GM10266 (cell line): ENCODE measurements at regions not wholly inside any gene's neighbourhood (a gene's known extent, or its start where the extent isn't known, plus 50 kb on each side); places are given as distances from the start of the nearest gene placed in this dataset.

ENCODE experiments used
- DNase-seq: peaks from one replicate; pipeline ENCODE4 v3.0.0; 2012; ENCODE audit errors: extremely low spot score
- TF ChIP-seq, protein P1 (sequence below): IDR thresholded peaks from 2 replicates; pipeline ENCODE4 v1.5.1; 2012; ENCODE audit warnings: mild to moderate bottlenecking, low read depth; ENCODE audit not compliant: control insufficient read depth, insufficient read depth; ENCODE audit errors: missing control alignments

DNA sequence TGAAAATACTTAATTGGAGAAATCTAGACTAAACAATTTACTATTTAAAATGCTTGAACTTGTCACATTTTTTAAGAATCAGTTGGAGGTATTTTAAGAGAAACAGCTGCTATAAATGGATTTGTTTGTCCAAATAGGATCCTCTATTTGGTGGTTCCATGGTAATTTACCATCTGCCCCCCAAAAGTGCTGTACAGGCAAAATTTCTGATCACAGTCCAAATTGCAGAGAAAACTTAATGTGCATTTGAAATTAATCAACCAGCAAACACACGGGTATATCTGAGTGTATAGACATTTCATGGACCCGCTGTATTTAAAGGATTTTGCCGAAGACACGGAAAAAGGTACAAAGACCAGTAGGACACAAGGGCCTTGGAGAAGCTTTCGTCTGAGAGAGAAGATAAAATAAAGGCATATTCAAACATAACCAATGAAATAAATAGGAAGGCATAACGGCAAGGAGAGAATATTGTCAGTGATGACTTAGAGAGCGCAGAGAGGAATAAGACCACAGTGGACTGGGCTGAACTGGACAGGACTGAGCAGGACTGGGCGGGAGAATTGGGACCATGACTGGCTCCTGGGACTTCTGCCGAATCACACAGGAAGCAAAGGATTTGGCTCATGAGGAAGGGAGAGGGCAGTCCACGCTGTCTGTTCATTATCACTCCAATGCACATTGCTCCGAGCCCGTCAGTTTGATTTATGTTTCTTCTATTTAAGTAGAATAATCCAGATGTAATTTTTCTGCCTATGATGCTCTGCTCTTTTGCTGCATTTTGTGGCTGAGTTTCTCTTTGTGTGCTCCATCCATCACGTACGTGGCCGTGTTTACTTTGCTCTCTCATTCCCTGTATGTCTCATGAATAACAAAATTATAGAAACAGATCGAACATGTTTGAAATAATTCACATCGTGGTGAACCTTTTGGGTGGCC lies 112.8 kb downstream of the PRLHR start:
- TF ChIP-seq, protein P1, sequence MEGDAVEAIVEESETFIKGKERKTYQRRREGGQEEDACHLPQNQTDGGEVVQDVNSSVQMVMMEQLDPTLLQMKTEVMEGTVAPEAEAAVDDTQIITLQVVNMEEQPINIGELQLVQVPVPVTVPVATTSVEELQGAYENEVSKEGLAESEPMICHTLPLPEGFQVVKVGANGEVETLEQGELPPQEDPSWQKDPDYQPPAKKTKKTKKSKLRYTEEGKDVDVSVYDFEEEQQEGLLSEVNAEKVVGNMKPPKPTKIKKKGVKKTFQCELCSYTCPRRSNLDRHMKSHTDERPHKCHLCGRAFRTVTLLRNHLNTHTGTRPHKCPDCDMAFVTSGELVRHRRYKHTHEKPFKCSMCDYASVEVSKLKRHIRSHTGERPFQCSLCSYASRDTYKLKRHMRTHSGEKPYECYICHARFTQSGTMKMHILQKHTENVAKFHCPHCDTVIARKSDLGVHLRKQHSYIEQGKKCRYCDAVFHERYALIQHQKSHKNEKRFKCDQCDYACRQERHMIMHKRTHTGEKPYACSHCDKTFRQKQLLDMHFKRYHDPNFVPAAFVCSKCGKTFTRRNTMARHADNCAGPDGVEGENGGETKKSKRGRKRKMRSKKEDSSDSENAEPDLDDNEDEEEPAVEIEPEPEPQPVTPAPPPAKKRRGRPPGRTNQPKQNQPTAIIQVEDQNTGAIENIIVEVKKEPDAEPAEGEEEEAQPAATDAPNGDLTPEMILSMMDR = no peak
- DNase-seq = no peak

DNA sequence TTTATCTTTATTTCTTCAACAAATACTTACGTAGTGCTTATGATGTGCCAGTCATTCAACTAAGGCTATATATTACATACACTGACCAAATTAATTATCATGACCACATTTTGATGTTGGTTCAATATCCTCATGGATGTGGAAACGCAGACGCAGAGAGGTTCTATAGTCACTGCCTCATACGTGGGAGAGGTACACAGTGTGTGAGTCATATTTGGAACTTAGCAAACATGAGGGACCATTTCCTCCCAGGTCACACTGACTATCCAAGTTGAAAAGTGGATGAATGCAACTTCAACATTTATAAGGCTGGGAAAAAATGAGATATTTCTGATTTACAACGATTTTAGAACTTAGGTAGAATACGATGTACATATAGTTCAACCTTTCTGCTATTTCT lies 113.6 kb downstream of the PRLHR start:
- TF ChIP-seq, protein P1 = no peak
- DNase-seq = no peak

DNA sequence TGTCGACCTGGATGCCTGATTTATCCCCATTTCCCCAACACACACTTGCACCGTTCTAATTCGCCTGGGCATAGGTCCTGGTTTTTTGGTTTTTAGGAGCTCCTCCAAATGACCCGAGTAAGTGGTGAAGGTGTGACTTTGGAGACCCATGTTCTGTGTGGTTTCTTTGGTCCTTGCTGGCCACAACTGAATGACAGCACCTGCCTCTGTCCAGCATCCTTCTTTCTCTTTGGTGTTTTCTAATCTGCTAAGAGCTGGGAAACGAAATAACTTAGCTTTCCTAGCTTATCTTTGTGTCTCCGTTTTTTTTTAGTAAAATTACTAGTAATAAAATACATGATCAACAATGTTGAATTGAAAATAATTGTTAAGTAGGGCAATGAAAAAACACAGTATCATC lies 120.2 kb downstream of the PRLHR start:
- DNase-seq = no peak
- TF ChIP-seq, protein P1 = no peak

DNA sequence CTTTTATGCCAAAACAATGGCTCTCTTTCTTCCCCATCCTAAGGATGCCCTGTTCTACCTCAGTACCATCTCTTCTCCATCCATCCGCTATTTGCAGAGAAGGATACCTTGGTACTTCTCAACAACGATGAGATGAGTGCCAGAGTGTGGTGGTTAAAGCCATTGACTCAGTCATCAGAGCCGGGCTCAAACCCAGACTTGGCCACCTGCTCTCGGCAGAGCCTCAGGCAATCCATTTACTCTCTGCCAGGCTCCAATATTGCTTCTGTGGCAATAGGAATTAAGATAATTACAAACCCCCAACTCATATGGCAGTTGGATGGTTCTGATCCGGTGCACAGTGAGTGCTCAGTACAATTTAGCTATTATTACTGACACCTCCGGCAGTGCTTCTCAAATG lies 121.3 kb downstream of the PRLHR start:
- no peak for DNase-seq

DNA sequence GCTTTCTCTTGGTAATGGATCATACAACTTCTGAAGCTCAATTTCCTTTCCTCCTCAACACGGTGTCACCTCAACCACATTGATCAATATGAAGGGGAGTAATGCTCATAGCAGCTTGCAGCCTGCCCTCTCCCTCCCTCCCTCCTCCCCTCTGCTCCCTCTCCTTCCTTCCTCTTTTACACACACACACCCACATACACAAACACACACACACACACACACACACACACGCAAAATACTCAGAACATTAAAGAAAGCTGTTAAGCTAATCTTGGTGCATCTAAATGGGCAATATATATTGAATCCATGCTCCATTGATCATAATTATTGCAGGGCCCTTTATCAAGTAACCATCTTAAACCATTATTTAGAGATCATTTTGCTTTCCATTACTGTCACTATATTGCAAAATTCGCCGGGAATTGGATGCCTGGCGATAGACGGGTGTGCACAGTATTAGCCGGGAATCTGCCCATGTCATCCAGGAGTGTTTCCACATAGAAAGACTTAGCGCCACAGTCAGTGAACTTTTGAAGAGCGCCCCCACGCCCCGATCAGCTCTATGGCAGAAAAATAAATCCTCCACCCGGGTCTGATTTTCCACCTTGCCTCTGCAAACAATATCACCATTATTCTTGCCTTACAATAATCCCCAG lies 122.0 kb downstream of the PRLHR start:
- TF ChIP-seq, protein P1 = no peak
- DNase-seq = no peak

More for the DNA sequence above, 121.3 kb downstream of the PRLHR start:
- TF ChIP-seq, protein P1 = no peak

DNA sequence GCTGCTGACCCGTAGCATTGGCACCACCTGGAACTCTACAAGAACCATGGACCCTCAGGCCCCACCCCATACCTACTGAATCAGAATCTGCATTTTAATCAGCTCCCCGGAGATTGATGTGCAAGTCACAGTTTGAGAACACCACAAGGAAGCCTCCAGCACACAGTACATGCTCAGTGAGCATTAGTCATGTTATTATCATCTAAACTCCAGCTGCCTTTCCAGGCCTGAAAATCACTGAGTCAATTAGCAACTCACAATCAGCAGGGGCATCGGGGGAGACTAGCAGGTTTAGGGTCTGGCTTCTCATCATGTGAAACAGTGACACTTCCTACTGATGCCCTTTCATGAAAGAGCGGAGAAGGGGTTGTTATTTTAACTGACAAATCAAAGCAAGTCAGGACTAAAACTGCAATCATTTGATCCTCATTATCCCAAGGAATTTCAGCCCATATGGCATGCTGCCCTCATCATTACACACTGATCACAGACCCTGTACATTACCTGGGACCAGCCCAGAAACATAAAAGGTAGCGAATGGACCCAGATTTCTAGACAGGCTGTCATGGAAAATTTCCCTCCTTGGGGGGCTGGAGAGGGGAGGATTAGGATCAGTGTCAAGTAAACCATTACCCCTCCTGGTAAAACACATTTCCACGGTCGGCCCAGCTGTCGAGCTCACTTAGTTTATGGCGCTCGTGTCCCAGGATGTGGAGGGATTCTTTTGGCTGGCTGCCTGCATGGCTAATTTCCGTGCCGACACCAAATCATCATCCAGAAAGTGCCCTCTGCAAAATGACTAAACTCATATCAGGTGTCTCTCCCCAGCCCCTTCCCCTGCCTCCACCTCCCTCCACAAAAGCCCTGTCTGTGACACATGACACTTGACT lies 122.8 kb downstream of the PRLHR start:
- no peak for DNase-seq
- TF ChIP-seq, protein P1 = no peak
